WTC11 (cell line): ENCODE measurements at regions not wholly inside any gene's neighbourhood (a gene's known extent, or its start where the extent isn't known, plus 50 kb on each side); places are given as distances from the start of the nearest gene placed in this dataset.

Experiments
- NFYB ChIP-seq: sonication (generic); formaldehyde crosslinking; conservative IDR thresholded peaks from 2 replicates; pipeline ENCODE4 v1.8.0; 2022; ENCODE audit warnings: low read depth, missing genetic modification reagents
- NR1H2 ChIP-seq: sonication (generic); formaldehyde crosslinking; IDR thresholded peaks from 2 replicates; pipeline ENCODE4 v1.9.0; 2021; ENCODE audit warnings: mild to moderate bottlenecking, moderate library complexity, missing genetic modification reagents
- TF ChIP-seq, protein P1 (sequence below): sonication (generic); formaldehyde crosslinking; IDR thresholded peaks from 2 replicates; pipeline ENCODE4 v1.8.1; 2023; ENCODE audit warnings: mild to moderate bottlenecking, missing genetic modification reagents
- TF ChIP-seq, protein P2 (sequence below): fragments of 200-600 bp; IDR thresholded peaks from 2 replicates; pipeline ENCODE4 v1.8.0; 2022; ENCODE audit warnings: antibody characterized with exemption
- TF ChIP-seq, protein P3 (sequence below): sonication (generic); formaldehyde crosslinking; IDR thresholded peaks from 2 replicates; pipeline ENCODE4 v1.8.0; 2023; ENCODE audit warnings: missing genetic modification reagents

- TF ChIP-seq, protein P1, sequence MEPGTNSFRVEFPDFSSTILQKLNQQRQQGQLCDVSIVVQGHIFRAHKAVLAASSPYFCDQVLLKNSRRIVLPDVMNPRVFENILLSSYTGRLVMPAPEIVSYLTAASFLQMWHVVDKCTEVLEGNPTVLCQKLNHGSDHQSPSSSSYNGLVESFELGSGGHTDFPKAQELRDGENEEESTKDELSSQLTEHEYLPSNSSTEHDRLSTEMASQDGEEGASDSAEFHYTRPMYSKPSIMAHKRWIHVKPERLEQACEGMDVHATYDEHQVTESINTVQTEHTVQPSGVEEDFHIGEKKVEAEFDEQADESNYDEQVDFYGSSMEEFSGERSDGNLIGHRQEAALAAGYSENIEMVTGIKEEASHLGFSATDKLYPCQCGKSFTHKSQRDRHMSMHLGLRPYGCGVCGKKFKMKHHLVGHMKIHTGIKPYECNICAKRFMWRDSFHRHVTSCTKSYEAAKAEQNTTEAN (CRISPR knock-in tag) = no peak
- TF ChIP-seq NR1H2 (no peak), NFYB (no peak)
- TF ChIP-seq, protein P2, sequence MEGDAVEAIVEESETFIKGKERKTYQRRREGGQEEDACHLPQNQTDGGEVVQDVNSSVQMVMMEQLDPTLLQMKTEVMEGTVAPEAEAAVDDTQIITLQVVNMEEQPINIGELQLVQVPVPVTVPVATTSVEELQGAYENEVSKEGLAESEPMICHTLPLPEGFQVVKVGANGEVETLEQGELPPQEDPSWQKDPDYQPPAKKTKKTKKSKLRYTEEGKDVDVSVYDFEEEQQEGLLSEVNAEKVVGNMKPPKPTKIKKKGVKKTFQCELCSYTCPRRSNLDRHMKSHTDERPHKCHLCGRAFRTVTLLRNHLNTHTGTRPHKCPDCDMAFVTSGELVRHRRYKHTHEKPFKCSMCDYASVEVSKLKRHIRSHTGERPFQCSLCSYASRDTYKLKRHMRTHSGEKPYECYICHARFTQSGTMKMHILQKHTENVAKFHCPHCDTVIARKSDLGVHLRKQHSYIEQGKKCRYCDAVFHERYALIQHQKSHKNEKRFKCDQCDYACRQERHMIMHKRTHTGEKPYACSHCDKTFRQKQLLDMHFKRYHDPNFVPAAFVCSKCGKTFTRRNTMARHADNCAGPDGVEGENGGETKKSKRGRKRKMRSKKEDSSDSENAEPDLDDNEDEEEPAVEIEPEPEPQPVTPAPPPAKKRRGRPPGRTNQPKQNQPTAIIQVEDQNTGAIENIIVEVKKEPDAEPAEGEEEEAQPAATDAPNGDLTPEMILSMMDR = no peak
- TF ChIP-seq, protein P3, sequence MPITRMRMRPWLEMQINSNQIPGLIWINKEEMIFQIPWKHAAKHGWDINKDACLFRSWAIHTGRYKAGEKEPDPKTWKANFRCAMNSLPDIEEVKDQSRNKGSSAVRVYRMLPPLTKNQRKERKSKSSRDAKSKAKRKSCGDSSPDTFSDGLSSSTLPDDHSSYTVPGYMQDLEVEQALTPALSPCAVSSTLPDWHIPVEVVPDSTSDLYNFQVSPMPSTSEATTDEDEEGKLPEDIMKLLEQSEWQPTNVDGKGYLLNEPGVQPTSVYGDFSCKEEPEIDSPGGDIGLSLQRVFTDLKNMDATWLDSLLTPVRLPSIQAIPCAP (CRISPR knock-in tag) = no peak
Observed at GRCh38 chr5:38157024-38157423, 101.3 kb upstream of the EGFLAM start.
